ENCODE measurements at regions not wholly inside any gene's neighbourhood (a gene's known extent, or its start where the extent isn't known, plus 50 kb on each side); places are given as distances from the start of the nearest gene placed in this dataset.

GRCh38 chr3:159813822-159814531, 174.7 kb upstream of the IL12A start:
- DNase-seq (ENCODE audit: low spot score): no peak

GRCh38 chr3:159816512-159816911, 172.1 kb upstream of the IL12A start:
- DNase-seq (ENCODE audit: low spot score): no peak

GRCh38 chr3:159817126-159817525, 171.5 kb upstream of the IL12A start:
- no peak for DNase-seq (ENCODE audit: low spot score)

DNA sequence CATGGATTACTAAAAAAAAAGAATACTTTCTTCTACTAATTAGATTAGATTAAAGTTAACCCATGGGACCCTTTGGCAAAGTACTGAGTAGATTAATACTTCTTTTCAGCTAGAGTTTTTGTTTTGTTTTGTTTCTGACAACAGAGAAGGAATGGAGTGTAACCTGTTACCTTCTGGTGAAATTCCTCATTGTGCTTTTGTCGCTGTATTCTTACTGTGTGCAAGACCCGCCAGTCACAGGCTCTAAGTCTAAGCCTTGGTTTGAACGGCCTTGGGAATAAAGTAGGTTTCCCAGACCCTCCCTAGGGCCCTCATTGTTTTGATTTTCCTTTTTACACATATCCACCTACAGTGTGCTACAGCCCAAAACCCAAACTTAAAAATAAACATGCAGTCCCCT, 171.1 kb upstream of the IL12A start:
- no peak for DNase-seq (ENCODE audit: low spot score)

DNA sequence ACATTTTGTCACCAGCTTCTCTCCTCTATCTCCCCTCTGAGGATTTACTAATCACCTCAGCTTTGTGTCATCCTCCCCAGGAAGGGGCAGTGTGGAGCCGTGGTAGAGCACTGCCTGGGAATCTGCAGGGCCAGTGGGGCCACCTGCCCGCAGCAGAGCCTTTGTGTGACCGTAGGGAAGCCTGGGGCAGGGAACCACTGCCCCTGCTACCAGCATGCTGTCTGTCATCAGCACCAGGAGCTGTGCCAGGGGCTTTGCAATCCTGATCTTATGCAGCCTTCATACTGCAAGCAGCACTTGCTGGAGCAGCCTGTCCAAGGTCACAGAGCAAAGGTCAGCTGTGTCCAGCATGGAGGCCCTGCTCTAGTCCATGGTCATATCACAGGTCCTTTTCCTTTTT, 170.2 kb upstream of the IL12A start:
- DNase-seq (ENCODE audit: low spot score): no peak

- no peak for DNase-seq (ENCODE audit: low spot score)
Observed at GRCh38 chr3:159818997-159819500, 169.6 kb upstream of the IL12A start.

DNA sequence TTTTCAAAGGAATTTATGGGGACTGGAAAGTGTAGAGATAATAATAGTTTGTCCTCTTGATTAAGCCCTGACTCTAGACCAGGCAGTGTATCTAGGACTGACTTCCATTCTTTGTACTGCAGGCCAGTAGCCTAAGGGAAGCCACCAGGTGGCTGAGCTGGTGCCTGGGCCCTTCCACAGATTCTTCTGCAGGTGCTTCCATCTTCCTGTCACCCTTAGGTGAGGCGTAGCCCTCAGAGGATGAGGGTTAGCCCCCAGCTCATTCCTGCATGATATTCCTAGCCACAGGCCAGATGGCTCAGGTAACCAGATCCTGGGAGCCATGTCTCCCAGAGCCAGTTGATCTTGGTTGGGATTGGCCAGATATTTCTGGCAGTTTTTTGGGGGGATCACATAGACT, 169.0 kb upstream of the IL12A start:
- no peak for DNase-seq (ENCODE audit: low spot score)

- no peak for DNase-seq (ENCODE audit: low spot score)
Observed at GRCh38 chr3:159821110-159821509, 167.5 kb upstream of the IL12A start.

- no peak for DNase-seq (ENCODE audit: low spot score)
Observed at GRCh38 chr3:159821736-159822135, 166.9 kb upstream of the IL12A start.

GRCh38 chr3:159823780-159824179, 164.9 kb upstream of the IL12A start:
- DNase-seq (ENCODE audit: low spot score): no peak

DNA sequence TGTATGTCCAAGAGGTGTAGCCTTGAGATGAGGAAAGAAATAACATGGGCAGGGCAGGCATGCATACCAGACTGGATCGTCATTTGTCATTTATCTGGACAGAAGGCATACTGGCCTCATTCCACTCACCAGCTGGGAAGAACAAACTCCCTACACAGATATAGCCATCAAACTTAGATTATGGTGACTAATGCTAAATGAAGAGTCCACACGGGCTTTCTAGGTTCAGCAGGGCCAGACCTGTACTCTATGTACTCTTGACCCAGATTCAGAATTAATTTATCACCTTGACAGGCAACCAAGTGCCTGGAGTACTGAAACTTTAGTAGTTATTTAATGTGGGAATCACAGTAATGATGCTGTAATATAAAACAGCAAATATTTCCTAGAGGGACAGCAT, 164.3 kb upstream of the IL12A start:
- peak; percentile 32 for DNase-seq (ENCODE audit: low spot score)

DNA sequence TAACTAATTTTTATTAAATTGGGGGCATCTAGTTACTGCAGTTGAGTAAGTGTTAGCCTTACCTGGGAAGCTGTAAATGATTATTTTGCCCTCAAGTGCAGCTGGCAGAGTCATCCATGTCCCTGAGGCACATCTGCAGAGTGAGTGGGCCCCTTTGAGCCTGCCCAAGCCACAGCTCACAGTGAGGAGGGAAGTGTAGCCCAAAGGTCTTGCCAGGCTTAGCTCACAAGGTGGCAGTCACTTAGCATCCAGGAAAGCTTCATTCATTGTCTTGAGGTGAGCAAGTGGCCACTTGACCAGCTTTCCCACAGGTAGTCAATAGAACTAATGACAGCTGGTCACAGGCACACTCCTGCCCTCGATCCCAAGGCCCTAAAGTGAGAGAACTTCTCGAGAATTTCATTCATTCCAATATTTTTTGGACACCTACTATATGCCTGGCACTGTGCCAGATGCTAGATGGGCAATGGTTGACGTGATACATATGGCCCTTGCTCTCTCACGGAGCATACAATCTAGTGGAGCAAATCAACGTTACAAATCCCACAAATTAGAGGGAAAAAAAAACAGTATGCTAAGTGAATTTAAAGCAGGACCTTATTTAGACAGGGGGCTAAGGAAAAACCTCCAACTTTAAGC, 163.3 kb upstream of the IL12A start:
- no peak for DNase-seq (ENCODE audit: low spot score)

GRCh38 chr3:159828542-159828943, 160.1 kb upstream of the IL12A start:
- DNase-seq (ENCODE audit: low spot score): no peak

- no peak for DNase-seq (ENCODE audit: low spot score)
Observed at GRCh38 chr3:159829056-159829455, 159.6 kb upstream of the IL12A start.

DNA sequence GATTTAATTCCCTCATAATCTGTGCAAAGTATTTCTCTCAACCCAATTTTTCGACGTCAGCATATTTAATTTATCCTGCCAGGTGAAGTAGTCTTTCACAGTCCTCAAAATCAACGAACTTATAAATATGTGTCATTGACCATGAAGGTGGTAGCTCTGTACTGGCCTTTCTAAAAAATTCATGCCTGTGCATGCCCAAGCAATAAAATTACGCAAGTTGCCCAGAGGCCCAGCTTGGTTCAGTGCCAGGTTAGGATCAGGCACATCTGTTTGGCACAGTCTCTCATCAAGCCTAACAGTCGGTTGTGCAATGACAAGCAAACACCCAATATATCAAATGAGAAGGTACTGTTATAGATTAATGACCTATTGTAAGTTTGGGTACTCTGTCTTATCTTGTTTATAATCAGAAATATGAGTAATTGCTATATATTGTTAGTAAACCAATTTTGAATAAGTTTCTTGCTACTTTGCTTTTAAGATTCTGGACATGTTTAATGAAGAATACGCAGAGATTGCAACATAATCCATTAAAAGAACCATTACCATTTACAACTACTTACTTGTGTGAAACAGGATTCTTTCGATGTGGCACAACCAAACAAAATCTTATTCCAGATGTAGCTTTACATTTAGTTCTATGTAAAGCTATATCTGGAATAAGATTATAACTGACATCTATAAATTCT, 159.0 kb upstream of the IL12A start:
- peak; percentile 40 for DNase-seq (ENCODE audit: low spot score)

DNA sequence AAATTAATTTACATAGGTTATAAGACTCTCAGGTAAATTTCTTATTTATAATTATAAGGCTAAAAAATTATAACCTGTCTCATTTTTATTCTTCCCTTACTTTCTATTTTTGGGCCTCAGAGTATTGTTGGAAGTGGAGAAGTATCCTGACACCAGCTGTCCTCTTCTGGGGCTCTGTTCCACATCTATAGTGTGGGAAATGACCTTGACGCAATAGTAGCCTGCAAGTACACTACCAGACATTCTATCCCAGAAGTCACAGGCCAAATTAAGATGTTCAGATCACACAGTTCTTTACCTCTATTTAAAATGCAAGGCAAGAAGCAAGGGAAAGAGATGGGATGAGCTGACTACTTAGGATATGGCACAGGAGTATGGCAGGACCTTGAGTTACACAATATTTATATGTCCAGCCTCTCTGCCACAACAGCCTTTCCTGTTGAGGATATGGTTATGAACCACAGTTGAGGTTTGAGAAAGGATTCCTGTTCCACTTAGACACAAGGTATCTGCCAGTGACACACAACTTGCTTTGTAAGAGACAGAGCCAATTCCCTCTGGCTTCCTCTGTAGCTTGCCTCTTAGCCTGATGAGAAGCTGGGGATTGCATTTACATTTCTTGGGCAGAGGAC, 158.0 kb upstream of the IL12A start:
- no peak for DNase-seq (ENCODE audit: low spot score)

GRCh38 chr3:159831466-159831865, 157.2 kb upstream of the IL12A start:
- no peak for DNase-seq (ENCODE audit: low spot score)

GRCh38 chr3:159832024-159832423, 156.6 kb upstream of the IL12A start:
- no peak for DNase-seq (ENCODE audit: low spot score)

DNA sequence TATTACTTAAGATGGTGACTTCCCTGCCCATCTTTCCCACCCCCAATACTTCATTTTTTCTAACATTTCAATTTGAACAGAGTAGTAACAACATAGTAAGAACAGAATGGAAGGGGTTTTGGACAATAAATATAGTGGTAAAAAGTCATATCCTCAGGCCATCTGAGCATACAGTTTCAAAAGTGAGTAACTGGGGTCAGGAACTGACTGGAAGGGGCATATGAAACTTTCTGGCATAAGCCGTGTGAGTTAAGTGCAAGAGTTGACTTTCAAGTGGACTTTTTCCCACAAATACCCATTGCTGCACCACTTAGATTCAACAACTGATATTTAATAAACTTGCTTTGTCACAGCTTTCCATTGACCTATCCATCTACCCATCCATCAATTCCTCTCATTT, 153.5 kb upstream of the IL12A start:
- DNase-seq (ENCODE audit: low spot score): no peak

- no peak for DNase-seq (ENCODE audit: low spot score)
Observed at GRCh38 chr3:159837725-159838124, 150.9 kb upstream of the IL12A start.

DNA sequence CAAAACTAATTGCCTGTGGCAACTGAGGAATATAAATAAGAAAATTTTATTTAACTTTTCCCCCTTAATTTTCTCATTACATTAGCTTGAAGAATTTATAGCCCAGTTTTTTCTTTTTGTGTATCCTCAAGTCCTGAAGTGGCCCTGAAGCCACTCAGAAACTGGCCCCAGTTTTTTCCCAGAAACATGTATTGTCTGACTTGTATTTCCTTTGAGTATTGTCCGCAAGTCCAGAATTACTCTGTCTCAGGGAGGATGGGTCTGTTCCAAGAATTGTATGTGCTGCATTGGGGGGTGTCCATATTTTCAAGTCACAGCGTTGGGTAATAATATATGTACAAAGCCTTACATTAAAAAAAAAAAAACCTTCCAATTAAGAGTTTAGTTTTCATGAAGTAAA, 149.7 kb upstream of the IL12A start:
- no peak for DNase-seq (ENCODE audit: low spot score)

GRCh38 chr3:159839561-159840379, 148.9 kb upstream of the IL12A start, which contains the start of gene SCHIP1:
SCHIP1 (plus strand) TSS chr3:159839861.
- DNase-seq (ENCODE audit: low spot score): no peak

Measured in mucosa of gallbladder (tissue), 1 donor.